T-helper 1 cell treated with Interleukin-12 subunit alpha and Interleukin-12 subunit beta and Interleukin-4 antibody, amounts not matched to agents 30 ng/mL and 1 ng/mL, for 36 hours (primary cell): ENCODE measurements at regions not wholly inside any gene's neighbourhood (a gene's known extent, or its start where the extent isn't known, plus 50 kb on each side); places are given as distances from the start of the nearest gene placed in this dataset.
"Not testable (repeated sequence)": the region's sequence is repeated elsewhere in the genome, so short reads cannot be mapped to it uniquely, and the experiment has no call there.

ENCODE experiments used
- intact Hi-C: fragments of 100-400 bp; cut with micrococcal nuclease; formaldehyde crosslinking; loops from one replicate; pipeline ENCODE4 v1.15.1; 2024

DNA sequence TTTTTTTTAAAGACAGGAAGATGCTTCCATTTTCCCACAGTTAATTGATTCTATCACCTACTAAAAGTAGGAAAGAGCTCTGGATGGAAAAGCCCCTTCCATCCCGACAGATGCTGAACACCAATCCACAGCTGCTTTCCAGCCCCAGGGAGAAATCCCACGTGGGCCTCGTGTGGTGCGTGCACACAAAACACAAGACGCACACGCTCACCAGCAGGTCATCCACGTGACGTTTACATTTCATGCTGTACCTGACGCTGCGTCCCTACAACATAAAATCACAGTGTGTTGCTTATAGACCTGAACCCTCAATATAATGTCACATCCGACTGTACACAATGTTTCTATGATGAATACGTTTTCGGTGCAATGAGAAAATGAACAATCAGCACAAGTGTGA, 50.2 kb upstream of the DACT2 start:
- intact Hi-C loops = loop anchor here (1.0 kb wide), 1 partner anchor 515 kb away; no protein-coding TSS in a partner anchor

DNA sequence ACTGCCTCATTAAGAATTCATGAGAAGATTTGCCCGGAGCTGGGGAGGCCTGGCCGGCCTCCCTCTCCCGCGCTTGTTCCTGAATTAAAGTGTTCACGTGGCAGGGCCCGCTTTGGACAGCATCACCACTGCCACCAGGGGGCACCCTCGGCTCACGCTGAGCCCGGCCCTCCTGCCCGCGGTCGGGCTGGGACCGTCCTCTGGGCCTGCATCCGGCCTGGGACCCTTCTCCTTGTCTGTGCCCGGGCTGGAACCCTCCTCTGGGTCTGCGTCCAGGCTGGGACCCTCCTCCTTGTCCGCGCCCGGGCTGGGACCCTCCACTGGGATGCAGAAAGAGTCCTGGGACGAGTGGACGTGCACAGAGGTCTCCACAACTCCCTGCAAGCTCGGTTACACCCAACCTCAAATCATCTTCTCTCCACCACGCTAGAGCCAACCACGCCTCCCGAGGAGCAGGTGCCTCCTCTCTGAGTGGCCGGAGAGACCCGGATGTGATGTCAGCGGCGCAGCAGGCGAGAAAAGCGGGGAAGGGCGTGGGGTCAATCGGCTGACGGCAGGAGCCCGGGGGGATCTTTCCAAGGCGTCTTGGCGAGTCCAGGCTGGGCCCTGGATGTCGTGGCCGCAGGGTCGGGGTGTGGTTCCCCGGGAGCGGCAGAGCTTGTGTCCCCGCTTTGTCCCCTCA, 50.9 kb upstream of the DACT2 start:
- intact Hi-C loops = loop anchor here (1.0 kb wide), 1 partner anchor 514 kb away; no protein-coding TSS in a partner anchor

- intact Hi-C loops = no loop called here
These were observed 51.6 kb upstream of the DACT2 start for GRCh38 chr6:168371185-168371584.

DNA sequence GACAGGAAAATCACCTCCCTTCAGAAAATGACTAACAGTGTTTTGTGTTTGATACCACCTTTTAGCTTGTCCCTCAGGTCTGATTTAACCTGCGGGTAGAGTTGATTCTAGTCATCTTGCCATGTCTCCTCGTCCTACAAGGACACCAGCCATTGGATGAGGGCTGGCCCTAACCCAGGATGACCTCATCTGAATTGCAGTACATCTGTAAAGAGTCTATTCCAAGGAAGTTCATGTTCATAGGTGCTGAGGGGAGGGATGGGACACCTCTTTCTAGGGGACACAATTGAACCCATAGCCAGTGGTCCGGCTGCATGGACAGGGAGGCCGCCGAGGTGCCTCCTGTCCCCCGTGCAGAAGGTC, 52.0 kb upstream of the DACT2 start:
- intact Hi-C loops = no loop called here

DNA sequence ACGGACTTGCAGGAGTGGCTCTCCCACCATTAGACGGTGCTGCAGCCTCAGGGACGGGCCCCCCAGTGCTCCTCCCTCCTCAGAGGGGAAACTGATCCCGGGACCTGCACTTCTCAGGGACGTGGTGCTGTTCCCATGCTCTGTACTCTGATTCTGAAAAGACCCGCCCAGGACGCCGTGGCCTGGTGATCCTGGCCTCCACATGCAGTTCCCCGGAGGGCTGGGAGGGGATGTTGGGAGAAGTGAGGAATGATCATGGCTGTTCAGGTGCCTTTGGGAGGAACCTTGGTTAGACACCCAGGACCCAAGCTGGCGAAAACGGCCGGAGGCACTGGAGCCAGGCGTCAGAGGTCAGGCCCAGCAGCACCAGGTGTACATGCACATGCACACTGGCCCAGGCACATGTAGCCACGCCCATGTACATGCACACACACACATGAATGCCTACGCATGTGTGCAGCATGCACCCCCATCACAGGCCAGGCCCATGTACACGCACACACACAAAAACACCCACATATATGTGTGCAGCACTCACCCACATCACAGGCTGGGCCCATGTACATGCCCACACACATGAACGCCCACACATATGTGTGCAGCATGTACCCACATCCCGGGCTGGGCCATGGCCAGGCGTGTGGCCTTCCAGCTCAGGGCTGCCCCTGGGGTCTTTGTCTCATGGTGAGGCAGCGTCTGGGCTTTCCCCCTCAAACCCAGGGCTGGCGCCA, 52.6 kb upstream of the DACT2 start:
- intact Hi-C loops = no loop called here

DNA sequence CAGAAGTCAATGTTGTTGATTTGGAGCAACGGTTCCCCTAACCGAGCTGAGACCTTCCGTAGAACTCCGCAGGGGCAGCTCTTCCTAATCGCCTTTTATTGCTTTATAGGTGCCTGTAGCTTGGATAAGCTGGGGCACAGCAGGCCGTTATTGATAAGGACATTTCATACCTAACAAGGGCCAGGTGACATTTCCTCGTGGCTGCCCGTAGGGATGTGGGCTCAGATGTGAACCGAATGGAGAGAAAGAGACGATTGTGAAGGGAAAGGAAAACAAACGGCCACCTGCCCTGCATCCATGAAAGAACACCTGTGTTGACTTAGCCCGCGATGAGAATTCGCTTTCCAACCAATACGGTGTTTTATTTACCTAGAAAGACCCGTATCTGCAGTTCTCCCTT, 53.3 kb upstream of the DACT2 start:
- intact Hi-C loops = no loop called here

- intact Hi-C loops = no loop called here
These were observed 53.8 kb upstream of the DACT2 start for GRCh38 chr6:168373389-168373788.

- intact Hi-C loops = no loop called here
These were observed 54.5 kb upstream of the DACT2 start for GRCh38 chr6:168374051-168374502.

DNA sequence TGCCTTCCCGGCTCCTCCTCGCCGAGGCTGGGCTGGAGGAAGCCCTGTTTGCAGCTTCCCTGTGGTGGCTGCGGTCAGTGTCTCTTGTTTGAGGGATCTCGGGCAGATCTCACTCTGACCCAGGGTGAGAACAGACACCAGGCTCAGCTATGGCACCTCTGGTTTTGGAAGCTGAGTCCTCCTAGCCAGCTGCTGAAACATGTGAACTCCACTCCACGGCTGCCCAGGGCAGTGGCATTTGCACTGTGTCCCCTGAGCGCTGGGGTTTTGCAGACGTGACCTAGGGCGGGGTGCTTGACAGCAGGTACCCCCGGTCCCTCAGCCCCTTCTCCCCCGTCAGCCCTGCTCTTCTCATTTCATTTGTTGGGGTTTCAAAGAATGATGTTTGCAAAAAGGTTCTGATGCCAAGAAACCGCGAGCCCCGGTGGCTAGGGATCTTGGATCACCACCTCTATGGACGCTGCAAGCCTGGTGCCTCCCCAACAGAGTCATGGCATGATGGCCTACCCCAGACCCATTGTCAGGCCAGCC, 55.0 kb upstream of the DACT2 start:
- intact Hi-C loops = no loop called here

DNA sequence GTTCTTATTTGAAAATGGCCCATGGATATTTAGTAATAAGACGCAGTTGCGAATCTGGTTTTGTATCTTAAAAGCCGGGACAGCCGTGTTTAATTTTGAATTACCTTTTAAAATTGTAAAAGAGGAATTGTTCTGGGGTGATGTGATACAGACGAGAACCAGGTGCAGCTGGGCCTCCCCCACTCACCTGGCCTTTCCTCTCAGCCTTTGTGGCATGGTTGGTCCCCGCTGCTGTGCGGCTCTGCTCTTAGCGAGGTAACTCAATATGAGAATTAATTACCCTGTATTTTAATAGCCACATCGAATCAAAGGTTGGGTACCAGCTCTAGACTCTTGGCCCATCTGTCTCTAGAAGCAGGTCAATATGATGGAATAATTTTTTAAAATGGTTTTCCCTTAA, 56.5 kb upstream of the DACT2 start:
- intact Hi-C loops = no loop called here

GRCh38 chr6:168376811-168377483, 57.4 kb upstream of the DACT2 start:
- intact Hi-C loops = no loop called here

GRCh38 chr6:168377484-168377855, 57.9 kb upstream of the DACT2 start:
- intact Hi-C loops = no loop called here

DNA sequence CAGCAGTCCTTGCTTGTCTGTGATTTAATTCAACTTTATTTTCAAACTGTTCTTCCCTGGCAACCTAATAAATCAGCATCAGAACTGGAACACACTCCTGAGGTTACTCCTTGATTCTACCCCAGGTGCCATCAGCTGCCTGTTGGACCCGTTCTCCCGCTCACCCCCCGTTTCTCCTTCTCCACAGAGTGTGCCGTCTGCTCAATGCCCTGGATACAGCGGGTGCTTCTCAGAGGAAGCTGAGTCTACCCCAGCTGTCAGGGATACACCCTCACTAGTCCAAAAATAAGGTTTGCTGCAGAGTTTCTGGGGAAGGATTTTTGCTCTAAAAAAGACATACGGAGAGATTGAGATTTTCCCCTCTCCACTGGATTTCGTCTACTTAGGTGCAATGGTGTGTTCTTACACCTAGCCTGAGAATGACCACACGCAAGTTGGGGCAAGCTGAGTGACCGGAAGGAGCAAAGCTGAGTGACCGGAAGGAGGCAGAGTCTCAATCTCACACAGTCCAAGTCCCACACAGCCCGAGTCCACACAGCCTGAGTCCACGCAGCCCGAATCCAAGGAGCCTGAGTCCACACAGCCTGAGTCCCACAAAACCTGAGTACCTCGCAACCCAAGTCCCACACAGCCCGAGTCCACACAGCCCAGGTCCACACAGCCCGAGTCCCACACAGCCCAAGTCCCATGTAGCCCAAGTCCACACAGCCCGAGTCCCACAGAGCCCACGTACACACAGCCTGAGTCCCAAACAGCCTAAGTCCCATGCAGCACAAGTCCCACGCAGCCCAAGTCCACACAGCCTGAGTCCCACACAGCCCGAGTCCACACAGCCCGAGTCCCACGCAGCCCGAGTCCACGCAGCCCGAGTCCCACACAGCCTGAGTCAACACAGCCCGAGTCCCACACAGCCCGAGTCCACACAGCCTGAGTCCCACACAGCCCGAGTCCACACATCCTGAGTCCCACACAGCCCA, 58.6 kb upstream of the DACT2 start:
- intact Hi-C loops = no loop called here

DNA sequence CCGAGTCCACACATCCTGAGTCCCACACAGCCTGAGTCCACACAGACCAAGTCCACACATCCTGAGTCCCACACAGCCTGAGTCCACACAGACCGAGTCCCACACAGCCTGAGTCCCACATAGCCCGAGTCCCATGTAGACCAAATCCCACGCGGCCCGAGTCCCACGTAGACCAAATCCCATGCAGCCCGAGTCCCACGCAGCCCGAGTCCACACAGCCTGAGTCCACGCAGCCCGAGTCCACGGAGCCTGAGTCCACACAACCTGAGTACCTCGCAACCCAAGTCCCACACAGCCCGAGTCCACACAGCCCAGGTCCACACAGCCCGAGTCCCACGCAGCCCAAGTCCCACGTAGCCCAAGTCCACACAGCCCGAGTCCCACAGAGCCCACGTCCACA, 60.0 kb upstream of the DACT2 start:
- intact Hi-C loops = not testable (repeated sequence)

GRCh38 chr6:168380166-168380955, 60.6 kb upstream of the SMOC2 start:
- intact Hi-C loops = not testable (repeated sequence)

- intact Hi-C loops = no loop called here
These were observed 59.9 kb upstream of the SMOC2 start for GRCh38 chr6:168380956-168381605.

DNA sequence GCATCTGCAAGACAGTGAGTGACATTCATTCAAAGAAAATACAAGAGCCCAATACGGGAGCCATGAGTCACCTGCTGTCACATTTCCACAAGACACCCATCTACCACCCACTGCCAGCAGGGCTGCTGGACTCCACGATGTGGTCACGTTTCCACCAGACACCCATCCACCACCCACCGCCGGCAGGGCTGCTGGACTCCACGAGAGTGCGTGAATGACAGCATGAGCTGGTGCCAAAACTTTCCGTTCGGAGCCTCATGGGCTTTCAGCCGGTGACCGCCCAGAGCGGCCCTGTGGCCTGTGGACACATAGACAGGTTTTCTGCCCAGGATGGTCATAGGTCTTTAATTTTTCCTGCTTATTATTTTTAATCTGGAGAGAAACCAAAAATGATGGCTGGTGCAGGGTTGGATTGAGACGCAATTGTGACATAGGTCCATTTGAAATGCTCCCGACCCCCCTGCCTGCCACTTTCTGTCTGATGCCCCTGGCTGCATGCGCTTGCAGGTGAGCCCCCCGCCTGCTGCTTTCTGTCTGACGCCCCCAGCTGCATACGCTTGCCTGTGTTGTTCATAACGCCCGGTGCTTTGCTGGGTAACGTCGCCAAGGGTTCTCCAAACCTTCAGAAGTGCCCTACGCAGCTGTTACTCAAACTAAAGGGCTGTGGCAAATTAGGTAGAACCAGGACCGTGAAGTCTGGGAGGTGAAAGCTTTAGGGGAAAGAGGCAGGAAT, 59.1 kb upstream of the SMOC2 start:
- intact Hi-C loops = no loop called here

- intact Hi-C loops = no loop called here
These were observed 57.7 kb upstream of the SMOC2 start for GRCh38 chr6:168383062-168383854.
